KMS-11 (cell line): ENCODE measurements at regions not wholly inside any gene's neighbourhood (a gene's known extent, or its start where the extent isn't known, plus 50 kb on each side); places are given as distances from the start of the nearest gene placed in this dataset.

Experiments
- H2AFZ ChIP-seq: fragments of 200-600 bp; sonication (generic); 2 replicates; pipeline ENCODE4 v1.6.1; 2016; ENCODE audit warnings: antibody characterized with exemption, mixed run types, low read depth
- H3K27ac ChIP-seq: fragments of 200-600 bp; sonication (generic); 2 replicates; pipeline ENCODE4 v1.6.1; 2016; ENCODE audit warnings: mild to moderate bottlenecking, mixed run types
- H3K27me3 ChIP-seq: fragments of 200-600 bp; sonication (generic); 2 replicates; pipeline ENCODE4 v1.6.1; 2017; ENCODE audit warnings: mild to moderate bottlenecking, low read depth, mixed run types, moderate library complexity; ENCODE audit not compliant: insufficient read depth
- H3K36me3 ChIP-seq: fragments of 200-600 bp; sonication (generic); 2 replicates; pipeline ENCODE4 v1.6.1; 2017; ENCODE audit warnings: mild to moderate bottlenecking, mixed run types; ENCODE audit not compliant: insufficient read depth
- H3K4me1 ChIP-seq: fragments of 200-600 bp; sonication (generic); 2 replicates; pipeline ENCODE4 v1.6.1; 2016; ENCODE audit warnings: mild to moderate bottlenecking, low read depth, mixed run types; ENCODE audit not compliant: poor library complexity, severe bottlenecking
- H3K4me2 ChIP-seq: fragments of 200-600 bp; sonication (generic); 2 replicates; pipeline ENCODE4 v1.7.0; 2016; ENCODE audit warnings: mild to moderate bottlenecking, mixed run types
- H3K4me3 ChIP-seq: fragments of 200-600 bp; sonication (generic); IDR thresholded peaks from 2 replicates; pipeline ENCODE4 v1.6.1; 2017; ENCODE audit warnings: low read depth, low read length, mixed read lengths; ENCODE audit not compliant: insufficient read depth
- H3K79me2 ChIP-seq: fragments of 200-600 bp; sonication (generic); 2 replicates; pipeline ENCODE4 v1.6.1; 2016; ENCODE audit warnings: low read depth, mixed run types; ENCODE audit not compliant: insufficient read depth
- H3K9ac ChIP-seq: fragments of 200-600 bp; sonication (generic); 2 replicates; pipeline ENCODE4 v1.6.1; 2016; ENCODE audit warnings: mild to moderate bottlenecking, mixed run types
- H4K20me1 ChIP-seq: fragments of 200-600 bp; sonication (generic); 2 replicates; pipeline ENCODE4 v1.6.1; 2016; ENCODE audit warnings: mild to moderate bottlenecking, mixed run types; ENCODE audit not compliant: insufficient read depth
- TF ChIP-seq, protein P1 (sequence below): fragments of 200-600 bp; sonication (generic); conservative IDR thresholded peaks from 2 replicates; pipeline ENCODE4 v1.6.1; 2017; ENCODE audit warnings: low read depth, mild to moderate bottlenecking, antibody characterized with exemption, low read length, moderate library complexity, mixed read lengths

DNA sequence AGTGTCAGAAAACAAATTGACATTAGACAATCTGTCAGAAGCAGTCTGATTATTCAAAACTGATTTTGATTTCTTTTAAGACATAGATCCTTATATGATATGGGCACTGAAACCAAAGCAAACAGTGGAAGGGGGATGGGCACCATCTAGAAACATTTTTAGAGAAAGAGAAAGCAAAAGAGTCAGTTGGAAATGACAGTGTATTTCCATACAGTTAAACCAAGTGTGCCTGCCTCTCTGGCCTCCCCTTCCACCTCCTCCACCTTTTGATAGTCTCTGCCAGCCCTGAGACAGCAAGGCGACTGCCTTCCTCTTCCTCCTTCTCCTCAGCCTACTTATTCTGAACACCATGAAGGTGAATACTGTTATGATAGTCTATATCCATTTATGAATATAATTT, 949.7 kb downstream of the AMY1C start:
- Histone ChIP-seq H3K4me2 (no peak overlapping the region), H3K36me3 (no peaks in the 10 kb centered on the region)

DNA sequence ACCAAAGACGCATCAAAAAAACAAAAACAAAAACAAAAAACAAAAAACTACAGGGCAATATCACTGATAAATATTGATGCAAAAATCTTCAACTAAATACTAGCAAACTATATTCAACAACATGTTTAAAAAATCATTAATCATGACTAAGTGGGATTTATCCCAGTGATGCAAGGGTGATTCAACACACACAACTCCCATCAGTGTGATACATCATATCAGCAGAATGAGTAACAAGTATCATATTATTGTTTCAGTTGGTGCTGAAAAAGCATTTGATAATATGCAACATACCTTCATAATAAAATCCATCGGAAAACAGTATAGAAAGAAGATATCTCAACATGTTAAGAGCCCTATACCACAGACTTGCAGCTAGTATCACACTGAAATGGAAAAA, 953.0 kb downstream of the AMY1C start:
- TF ChIP-seq, protein P1, sequence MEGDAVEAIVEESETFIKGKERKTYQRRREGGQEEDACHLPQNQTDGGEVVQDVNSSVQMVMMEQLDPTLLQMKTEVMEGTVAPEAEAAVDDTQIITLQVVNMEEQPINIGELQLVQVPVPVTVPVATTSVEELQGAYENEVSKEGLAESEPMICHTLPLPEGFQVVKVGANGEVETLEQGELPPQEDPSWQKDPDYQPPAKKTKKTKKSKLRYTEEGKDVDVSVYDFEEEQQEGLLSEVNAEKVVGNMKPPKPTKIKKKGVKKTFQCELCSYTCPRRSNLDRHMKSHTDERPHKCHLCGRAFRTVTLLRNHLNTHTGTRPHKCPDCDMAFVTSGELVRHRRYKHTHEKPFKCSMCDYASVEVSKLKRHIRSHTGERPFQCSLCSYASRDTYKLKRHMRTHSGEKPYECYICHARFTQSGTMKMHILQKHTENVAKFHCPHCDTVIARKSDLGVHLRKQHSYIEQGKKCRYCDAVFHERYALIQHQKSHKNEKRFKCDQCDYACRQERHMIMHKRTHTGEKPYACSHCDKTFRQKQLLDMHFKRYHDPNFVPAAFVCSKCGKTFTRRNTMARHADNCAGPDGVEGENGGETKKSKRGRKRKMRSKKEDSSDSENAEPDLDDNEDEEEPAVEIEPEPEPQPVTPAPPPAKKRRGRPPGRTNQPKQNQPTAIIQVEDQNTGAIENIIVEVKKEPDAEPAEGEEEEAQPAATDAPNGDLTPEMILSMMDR = no peak
- no peaks in the 10 kb centered on the region for H3K27me3 ChIP-seq
- H3K4me3 ChIP-seq = no peak overlapping the region
- H3K27ac ChIP-seq = no peak overlapping the region
- H3K9ac ChIP-seq = no peak overlapping the region
- H4K20me1 ChIP-seq = no peaks in the 10 kb centered on the region
- no peaks in the 10 kb centered on the region for H3K79me2 ChIP-seq
- no peaks in the 10 kb centered on the region for H3K36me3 ChIP-seq
- no peak overlapping the region for H2AFZ ChIP-seq
- H3K4me1 ChIP-seq = no peaks in the 10 kb centered on the region
- H3K4me2 ChIP-seq = no peak overlapping the region

More for the DNA sequence above, 949.7 kb downstream of the AMY1C start:
- Histone ChIP-seq H4K20me1 (no peaks in the 10 kb centered on the region), H3K27me3 (no peaks in the 10 kb centered on the region), H2AFZ (no peak overlapping the region), H3K79me2 (no peaks in the 10 kb centered on the region), H3K9ac (no peak overlapping the region), H3K27ac (no peak overlapping the region), H3K4me3 (no peak overlapping the region), H3K4me1 (no peaks in the 10 kb centered on the region)
- TF ChIP-seq, protein P1 = no peak

DNA sequence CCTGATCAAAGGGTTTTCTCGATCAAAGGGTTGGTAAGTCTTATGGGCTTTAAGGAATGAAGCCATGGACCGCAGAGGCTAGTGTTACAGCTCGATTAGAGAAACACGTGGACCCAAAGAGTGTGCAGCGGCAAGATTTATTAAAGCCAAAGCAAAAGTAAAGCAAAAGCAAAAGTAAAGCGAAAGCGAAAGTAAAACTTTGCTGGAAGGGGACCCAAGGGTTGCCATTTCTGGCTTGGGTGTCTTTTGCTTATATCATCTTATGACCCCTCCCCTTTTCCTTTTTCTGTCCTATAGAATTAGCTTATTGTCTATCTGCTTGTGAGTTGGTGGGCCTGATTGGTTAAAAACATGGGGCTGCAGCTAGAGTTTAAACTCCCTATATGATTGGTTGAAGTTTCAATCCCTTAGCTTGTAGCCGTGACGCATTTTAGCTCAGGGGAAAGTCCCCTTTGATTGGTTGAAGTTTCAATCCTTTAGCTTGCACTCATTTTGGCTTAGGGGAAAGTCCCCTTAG, 957.0 kb downstream of the AMY1C start:
- Histone ChIP-seq H3K9ac (no peak overlapping the region), H3K36me3 (no peaks in the 10 kb centered on the region), H4K20me1 (no peaks in the 10 kb centered on the region), H3K4me1 (no peaks in the 10 kb centered on the region), H3K27ac (no peak overlapping the region), H3K79me2 (no peaks in the 10 kb centered on the region), H3K4me2 (no peak overlapping the region), H2AFZ (no peak overlapping the region), H3K4me3 (no peak overlapping the region), H3K27me3 (no peaks in the 10 kb centered on the region)
- TF ChIP-seq, protein P1 = no peak

DNA sequence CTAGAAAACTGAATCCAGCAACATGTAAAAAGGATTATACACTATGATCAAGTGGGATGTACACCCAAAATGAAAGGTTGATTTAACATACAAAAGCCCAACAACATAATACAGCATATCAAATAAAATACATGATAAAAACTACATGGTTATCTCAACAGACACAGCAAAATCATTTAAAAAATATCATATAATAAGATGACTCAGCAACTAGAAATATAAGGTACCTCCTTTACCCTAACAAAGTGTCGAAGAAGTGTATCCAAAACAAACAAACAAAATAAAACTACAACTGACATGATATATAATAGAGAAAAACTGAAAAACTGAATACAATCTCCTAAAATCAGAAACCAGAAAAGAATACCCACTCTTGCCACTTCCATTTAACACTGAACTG, 969.1 kb downstream of the AMY1C start:
- Histone ChIP-seq H2AFZ (no peak overlapping the region), H3K4me3 (no peak overlapping the region), H3K4me1 (no peaks in the 10 kb centered on the region), H3K27me3 (no peaks in the 10 kb centered on the region), H3K27ac (no peak overlapping the region), H3K4me2 (no peak overlapping the region), H3K9ac (no peak overlapping the region), H4K20me1 (no peaks in the 10 kb centered on the region), H3K36me3 (no peaks in the 10 kb centered on the region), H3K79me2 (no peaks in the 10 kb centered on the region)
- TF ChIP-seq, protein P1 = no peak

DNA sequence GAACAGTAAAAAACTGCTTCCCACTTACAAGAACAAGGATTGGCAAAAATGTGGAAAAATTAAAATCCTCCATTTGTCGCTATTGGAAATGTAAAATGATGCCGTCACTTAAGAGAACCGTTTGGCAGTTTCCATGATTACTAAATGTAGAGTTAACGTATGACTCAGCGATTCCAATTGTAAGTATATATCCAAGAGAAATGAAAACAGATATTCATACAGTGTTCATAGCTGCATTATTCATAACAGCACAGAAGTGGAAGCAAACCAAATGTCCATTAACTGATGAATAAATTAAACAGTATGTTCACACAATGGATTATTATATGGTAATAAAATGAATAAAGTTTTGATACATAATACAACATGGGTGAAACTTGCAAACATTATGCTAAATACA, 971.0 kb downstream of the AMY1C start:
- no peak overlapping the region for H2AFZ ChIP-seq
- H3K4me1 ChIP-seq = no peaks in the 10 kb centered on the region
- H3K4me3 ChIP-seq = no peak overlapping the region
- H3K79me2 ChIP-seq = no peaks in the 10 kb centered on the region
- H3K9ac ChIP-seq = no peak overlapping the region
- no peaks in the 10 kb centered on the region for H3K27me3 ChIP-seq
- H3K36me3 ChIP-seq = no peaks in the 10 kb centered on the region
- H3K27ac ChIP-seq = no peak overlapping the region
- TF ChIP-seq, protein P1 = no peak
- no peaks in the 10 kb centered on the region for H4K20me1 ChIP-seq
- no peak overlapping the region for H3K4me2 ChIP-seq
